ENCODE measurements at regions not wholly inside any gene's neighbourhood (a gene's known extent, or its start where the extent isn't known, plus 50 kb on each side); places are given as distances from the start of the nearest gene placed in this dataset.

GRCh38 chr12:5222729-5223128 lies 179.1 kb downstream of the KCNA5 start:
- Histone ChIP-seq H3K36me3 (ENCODE audit: insufficient read depth) (no peaks in the 10 kb centered on the region), H3K27ac (no peak overlapping the region), H2AFZ (ENCODE audit: low read depth) (no peak overlapping the region), H3K4me1 (ENCODE audit: low read depth, poor library complexity, severe bottlenecking) (no peaks in the 10 kb centered on the region), H3K79me2 (ENCODE audit: insufficient read depth, low read depth) (no peaks in the 10 kb centered on the region), H3K4me3 (IDR thresholded peaks at IDR 0.05; ENCODE audit: insufficient read depth, low read depth, low read length) (no peak overlapping the region), H3K4me2 (no peak overlapping the region), H3K9ac (no peak overlapping the region), H4K20me1 (ENCODE audit: insufficient read depth) (no peaks in the 10 kb centered on the region), H3K27me3 (ENCODE audit: insufficient read depth, low read depth) (no peaks in the 10 kb centered on the region)
- TF ChIP-seq CTCF (conservative IDR thresholded peaks at IDR 0.05; ENCODE audit: low read depth, low read length), result no peak

- Histone ChIP-seq H3K27me3 (ENCODE audit: insufficient read depth, low read depth) (no peaks in the 10 kb centered on the region), H3K9ac (no peak overlapping the region), H3K4me2 (no peak overlapping the region), H3K79me2 (ENCODE audit: insufficient read depth, low read depth) (no peaks in the 10 kb centered on the region), H4K20me1 (ENCODE audit: insufficient read depth) (no peaks in the 10 kb centered on the region), H3K27ac (no peak overlapping the region), H3K36me3 (ENCODE audit: insufficient read depth) (no peaks in the 10 kb centered on the region), H3K4me3 (IDR thresholded peaks at IDR 0.05; ENCODE audit: insufficient read depth, low read depth, low read length) (no peak overlapping the region), H2AFZ (ENCODE audit: low read depth) (no peak overlapping the region), H3K4me1 (ENCODE audit: low read depth, poor library complexity, severe bottlenecking) (no peaks in the 10 kb centered on the region)
- TF ChIP-seq CTCF (conservative IDR thresholded peaks at IDR 0.05; ENCODE audit: low read depth, low read length), result no peak
These were observed 180.2 kb downstream of the KCNA5 start for GRCh38 chr12:5223881-5224280.

- Histone ChIP-seq H3K4me1 (ENCODE audit: low read depth, poor library complexity, severe bottlenecking) (no peaks in the 10 kb centered on the region), H3K36me3 (ENCODE audit: insufficient read depth) (no peaks in the 10 kb centered on the region), H3K27ac (no peak overlapping the region), H3K27me3 (ENCODE audit: insufficient read depth, low read depth) (no peaks in the 10 kb centered on the region), H3K9ac (no peak overlapping the region), H3K4me3 (IDR thresholded peaks at IDR 0.05; ENCODE audit: insufficient read depth, low read depth, low read length) (no peak overlapping the region), H3K79me2 (ENCODE audit: insufficient read depth, low read depth) (no peaks in the 10 kb centered on the region), H3K4me2 (no peak overlapping the region), H2AFZ (ENCODE audit: low read depth) (no peak overlapping the region), H4K20me1 (ENCODE audit: insufficient read depth) (no peaks in the 10 kb centered on the region)
- no peak for TF ChIP-seq CTCF (conservative IDR thresholded peaks at IDR 0.05; ENCODE audit: low read depth, low read length)
These were observed 182.9 kb downstream of the KCNA5 start for GRCh38 chr12:5226581-5226980.

GRCh38 chr12:5227708-5228373 lies 184.2 kb downstream of the KCNA5 start:
- Histone ChIP-seq H3K4me1 (ENCODE audit: low read depth, poor library complexity, severe bottlenecking) (no peaks in the 10 kb centered on the region), H3K9ac (no peak overlapping the region), H3K27me3 (ENCODE audit: insufficient read depth, low read depth) (no peaks in the 10 kb centered on the region), H3K4me2 (no peak overlapping the region), H2AFZ (ENCODE audit: low read depth) (no peak overlapping the region), H3K79me2 (ENCODE audit: insufficient read depth, low read depth) (no peaks in the 10 kb centered on the region), H3K4me3 (IDR thresholded peaks at IDR 0.05; ENCODE audit: insufficient read depth, low read depth, low read length) (no peak overlapping the region), H3K27ac (no peak overlapping the region), H3K36me3 (ENCODE audit: insufficient read depth) (no peaks in the 10 kb centered on the region), H4K20me1 (ENCODE audit: insufficient read depth) (no peaks in the 10 kb centered on the region)
- TF ChIP-seq CTCF (conservative IDR thresholded peaks at IDR 0.05; ENCODE audit: low read depth, low read length), result no peak
